HG03442 (cell line): ENCODE measurements at regions not wholly inside any gene's neighbourhood (a gene's known extent, or its start where the extent isn't known, plus 50 kb on each side); places are given as distances from the start of the nearest gene placed in this dataset.
"Not testable (repeated sequence)": the region's sequence is repeated elsewhere in the genome, so short reads cannot be mapped to it uniquely, and the experiment has no call there.

Experiments used
- ATAC-seq: cut with Tn5 transposase; IDR thresholded peaks from one replicate; pipeline ENCODE4 v1.9.1; 2021; ENCODE audit warnings: mild to moderate bottlenecking, moderate library complexity; ENCODE audit not compliant: unreplicated experiment

- no peak for ATAC-seq
Observed at GRCh38 chr14:66312451-66312850, 173.7 kb upstream of the CCDC196 start.

GRCh38 chr14:66315098-66315497 is 171.1 kb upstream of the CCDC196 start:
- no peak for ATAC-seq

GRCh38 chr14:66315548-66315947 is 170.6 kb upstream of the CCDC196 start:
- ATAC-seq = no peak

DNA sequence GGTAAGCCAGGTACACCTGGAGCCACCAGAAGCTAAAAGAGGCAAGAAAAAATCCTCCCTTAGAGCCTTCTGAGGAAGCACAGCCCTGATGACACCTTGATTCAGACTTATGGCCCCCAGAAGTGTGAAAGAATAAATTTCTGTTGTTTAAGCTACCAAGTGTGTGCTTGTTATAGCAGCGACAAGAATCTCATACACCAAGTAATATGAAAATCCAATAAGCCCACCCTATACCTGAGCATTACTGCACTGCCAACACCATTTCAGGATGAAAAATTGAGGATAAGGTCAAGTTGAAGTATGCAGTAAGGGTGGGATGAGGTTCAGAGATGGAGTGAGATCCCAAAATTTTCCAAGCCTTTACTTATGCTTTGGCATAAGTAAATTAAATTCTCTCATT is 163.6 kb upstream of the CCDC196 start:
- no peak for ATAC-seq

DNA sequence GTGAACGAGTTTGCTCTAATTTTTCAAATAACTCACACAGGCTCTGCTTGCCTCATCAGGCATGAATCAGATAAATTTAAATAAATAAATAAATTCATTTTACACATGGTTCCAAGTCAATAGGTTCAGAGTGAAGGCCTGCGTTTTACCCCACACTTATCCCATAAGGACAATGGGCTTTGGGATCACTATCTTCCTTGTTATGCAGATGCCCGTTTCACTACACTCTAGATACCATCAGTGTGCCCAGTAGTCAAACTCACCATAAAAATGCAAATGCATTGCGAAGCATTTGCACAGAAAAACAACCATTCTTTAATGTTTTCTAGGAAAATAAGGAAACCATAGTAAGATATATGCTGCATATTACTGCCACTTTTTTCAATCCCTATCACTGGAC is 155.9 kb upstream of the CCDC196 start:
- no peak for ATAC-seq

GRCh38 chr14:66330916-66331315 is 155.3 kb upstream of the CCDC196 start:
- no peak for ATAC-seq

GRCh38 chr14:66333293-66333692 is 152.9 kb upstream of the CCDC196 start:
- not testable (repeated sequence) for ATAC-seq

- no peak for ATAC-seq
Observed at GRCh38 chr14:66341239-66341638, 144.9 kb upstream of the CCDC196 start.

- no peak for ATAC-seq
Observed at GRCh38 chr14:66345986-66346385, 140.2 kb upstream of the CCDC196 start.

DNA sequence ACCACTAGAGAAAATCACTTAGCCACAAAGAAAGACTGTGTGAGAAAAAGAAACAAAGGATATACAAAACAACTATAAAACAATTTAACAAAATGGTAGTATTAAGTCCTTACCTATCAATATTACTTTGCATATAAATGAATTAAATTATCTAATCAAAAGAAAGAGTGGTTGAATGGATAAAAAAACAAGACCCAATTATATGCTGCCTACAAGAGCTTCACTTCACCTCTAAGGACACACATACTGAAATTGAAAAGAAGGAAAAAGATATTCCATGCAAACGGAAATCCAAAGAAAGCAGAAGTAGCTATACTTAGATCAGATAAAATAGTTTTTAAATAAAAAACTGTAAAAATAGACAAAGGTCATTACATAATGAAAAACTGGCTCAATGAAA is 134.9 kb upstream of the CCDC196 start:
- no peak for ATAC-seq

DNA sequence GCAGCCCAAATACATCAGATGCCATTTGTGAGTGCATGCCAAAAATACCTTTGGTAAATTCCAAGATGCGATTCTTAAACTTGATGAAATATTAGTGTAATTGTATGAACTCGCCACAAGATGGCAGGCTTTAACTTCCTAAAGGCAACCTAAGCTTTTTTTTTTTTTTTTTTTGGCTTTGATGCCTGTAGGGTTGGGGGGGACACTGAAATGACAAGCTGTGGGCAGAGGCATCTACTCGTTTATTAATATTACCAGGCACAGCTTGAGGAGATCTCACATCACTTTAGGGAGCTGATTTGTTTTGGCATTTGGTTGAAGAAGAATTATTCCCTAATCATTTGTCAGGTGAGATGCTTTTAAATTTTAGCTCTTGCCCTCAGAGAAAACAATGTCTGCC is 126.7 kb upstream of the CCDC196 start:
- ATAC-seq = no peak

- no peak for ATAC-seq
Observed at GRCh38 chr14:66360366-66360926, 125.7 kb upstream of the CCDC196 start.

DNA sequence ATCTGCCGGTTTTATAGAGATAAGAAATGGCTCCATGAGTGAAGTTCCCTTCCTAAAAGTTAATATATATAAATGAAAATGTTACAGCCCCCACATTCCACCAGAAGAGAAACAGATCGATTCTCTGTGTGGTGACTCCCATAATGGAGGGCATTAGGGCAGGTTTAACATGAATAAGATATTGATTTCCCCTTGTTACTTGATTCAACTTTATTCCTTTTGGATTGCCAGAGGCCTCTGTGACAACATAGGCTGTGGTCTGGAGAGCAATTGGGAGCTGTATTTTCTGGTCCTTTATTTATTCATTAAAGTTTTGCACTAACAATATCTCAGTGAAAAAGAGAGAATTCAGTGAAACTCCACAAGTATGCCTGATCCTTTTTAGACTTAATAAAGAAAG is 125.2 kb upstream of the CCDC196 start:
- no peak for ATAC-seq

DNA sequence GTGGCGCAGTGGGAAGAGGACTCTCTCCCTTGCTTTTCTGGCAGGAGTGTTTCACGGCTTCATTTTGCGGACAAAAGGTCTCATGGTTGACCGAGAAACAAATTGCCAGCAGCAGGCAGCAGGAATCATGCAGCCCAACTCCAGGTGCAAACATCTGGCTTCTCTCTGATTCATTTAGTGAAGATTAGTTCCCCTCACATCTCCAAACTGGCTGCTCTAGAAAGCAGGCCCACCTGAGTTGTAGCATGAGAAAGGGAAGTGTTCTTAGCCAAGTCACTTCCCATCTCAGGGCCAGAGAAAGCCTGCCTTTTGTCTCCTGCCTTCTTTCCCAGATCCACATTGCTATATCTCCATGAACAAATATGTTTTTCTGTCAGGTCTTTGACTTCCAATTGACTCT is 120.8 kb upstream of the CCDC196 start:
- no peak for ATAC-seq

DNA sequence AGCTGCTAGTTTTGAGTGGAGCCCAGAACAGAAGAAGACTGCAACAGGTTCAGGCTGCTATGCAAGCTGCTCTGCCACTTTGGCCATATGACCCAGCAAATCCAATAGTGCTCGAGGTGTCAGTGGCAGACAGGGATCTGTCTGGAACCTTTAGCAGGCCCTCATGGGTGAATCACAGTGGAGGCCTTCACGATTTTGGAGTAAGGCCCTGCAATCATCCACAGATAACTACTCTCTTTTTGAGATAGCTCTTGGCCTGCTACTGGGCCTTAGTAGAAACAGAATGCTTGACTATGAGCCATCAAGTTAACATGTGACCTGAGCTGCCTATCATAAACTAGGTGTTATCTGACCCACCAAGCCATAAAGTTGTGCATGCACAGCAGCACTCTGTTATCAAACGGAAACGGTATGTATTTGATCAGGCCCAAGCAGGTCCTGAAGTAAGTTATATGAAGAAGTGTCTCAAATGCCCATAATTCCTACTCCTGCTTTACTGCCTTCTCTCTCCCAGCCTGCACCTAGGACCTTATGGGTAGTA is 116.9 kb upstream of the CCDC196 start:
- ATAC-seq = no peak

GRCh38 chr14:66371776-66372175 is 114.4 kb upstream of the CCDC196 start:
- ATAC-seq = no peak

- no peak for ATAC-seq
Observed at GRCh38 chr14:66375046-66375964, 110.9 kb upstream of the CCDC196 start.

DNA sequence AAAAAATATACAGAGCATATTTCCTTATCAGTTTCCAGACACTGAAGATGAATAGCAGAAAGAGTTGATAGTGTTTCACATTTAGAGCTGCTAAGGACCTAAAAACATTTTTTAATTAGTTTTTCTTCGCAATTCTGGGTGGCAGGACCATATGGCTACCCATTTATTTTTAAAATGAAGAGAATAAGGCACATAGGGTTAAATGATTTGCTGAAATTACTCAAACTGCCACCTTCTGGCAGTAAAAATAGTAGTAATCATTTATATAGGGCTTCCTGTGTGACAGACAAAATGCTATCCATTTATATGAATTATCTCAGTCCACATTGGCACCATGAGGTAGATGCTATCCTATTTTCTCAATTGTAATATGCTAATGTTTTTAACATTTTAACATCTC is 108.6 kb upstream of the CCDC196 start:
- ATAC-seq = no peak

GRCh38 chr14:66378712-66379505 is 107.3 kb upstream of the CCDC196 start:
- no peak for ATAC-seq

DNA sequence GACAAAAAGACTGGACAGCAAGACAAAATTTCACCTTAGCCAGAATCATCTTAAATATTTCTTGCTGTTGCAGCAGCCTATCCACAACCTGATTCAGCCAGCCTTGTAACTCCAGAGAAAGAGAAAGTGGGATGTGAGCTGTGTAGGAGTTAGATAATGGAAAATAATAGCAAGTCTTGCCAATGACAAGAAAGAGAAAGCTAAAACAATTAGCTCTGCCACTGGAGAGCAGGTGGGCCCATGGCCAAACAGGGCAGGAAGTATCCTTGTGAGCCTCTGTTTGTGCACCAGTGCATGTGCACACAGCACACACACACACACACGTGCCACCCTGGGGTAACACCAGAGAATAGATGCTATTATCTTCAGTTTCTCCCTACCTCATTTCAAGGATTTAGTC is 106.0 kb upstream of the CCDC196 start:
- ATAC-seq = no peak

DNA sequence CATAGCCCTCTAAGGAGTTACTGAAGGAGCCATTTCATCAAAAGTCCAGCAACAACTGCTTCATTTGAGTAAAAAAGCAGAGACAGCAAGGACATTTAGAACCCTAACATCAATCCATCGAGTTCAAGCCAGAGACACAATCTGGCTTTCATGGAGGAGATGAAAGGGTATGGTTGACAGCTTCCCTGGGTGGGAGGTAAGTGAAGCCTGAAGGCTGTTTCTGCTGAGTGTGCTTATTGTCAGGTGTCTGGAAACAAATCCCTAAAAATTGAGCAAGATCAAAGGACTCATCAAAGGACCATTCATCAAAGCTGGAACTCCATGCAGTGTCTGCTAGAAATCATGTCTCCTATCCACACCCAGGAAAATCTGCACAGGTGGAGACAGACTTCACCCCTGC is 104.4 kb upstream of the CCDC196 start:
- ATAC-seq = no peak
